ENCODE measurements at regions not wholly inside any gene's neighbourhood (a gene's known extent, or its start where the extent isn't known, plus 50 kb on each side); places are given as distances from the start of the nearest gene placed in this dataset.

- TF ChIP-seq CTCF (conservative IDR thresholded peaks at IDR 0.05; ENCODE audit: low read depth, low read length) (no peak), EZH2 (IDR thresholded peaks at IDR 0.05; ENCODE audit: low read length, unreplicated experiment) (no peak), EZH2phosphoT487 (IDR thresholded peaks at IDR 0.05; ENCODE audit: borderline replicate concordance, low read length) (no peak)
These were observed 216.7 kb upstream of the RBFOX1 start for GRCh38 chr16:7115898-7116297.
